ENCODE measurements at regions not wholly inside any gene's neighbourhood (a gene's known extent, or its start where the extent isn't known, plus 50 kb on each side); places are given as distances from the start of the nearest gene placed in this dataset.

DNA sequence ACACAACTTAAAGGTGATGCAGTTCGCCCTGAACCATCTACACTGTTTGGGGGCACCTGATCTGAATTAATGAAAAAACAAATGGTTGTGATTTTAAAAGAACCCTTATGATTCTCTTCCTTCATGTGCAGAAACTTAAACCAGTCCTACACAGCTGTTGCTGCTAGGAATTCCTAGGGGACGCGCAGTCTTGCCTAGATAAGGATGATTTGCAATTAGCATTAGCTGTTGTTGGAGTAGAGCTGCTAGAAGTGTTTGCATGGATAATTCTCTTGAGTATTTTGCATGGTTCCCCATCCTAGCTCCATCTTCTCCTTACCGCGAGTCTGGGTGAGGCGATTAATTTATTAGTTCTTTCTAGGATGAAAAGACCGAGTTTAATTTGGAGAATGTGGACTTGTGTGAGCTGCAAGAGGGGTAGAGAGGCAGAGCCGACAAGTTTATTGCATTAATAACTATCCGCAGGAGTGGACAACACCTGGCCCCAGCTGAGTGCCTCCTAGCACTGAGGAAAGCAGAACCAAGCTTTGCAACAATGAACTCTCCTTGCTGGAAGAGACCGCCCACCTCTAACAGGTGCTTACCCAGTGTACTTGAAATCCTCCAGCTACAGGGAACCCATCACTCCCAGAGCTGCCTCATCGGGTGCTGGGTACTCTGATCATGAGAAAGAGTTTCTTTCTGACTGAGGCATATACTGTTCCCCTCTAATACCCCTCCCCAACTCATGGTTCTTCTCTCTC, 75.0 kb upstream of the WNT7A start:
- no peak for TF ChIP-seq PAX5 (IDR thresholded peaks at IDR 0.05; ENCODE audit: insufficient read depth, low read length, severe bottlenecking)
- no peak for TF ChIP-seq POU2F2 (IDR thresholded peaks at IDR 0.05; ENCODE audit: low read depth, low read length)
- no peak for TF ChIP-seq POLR2AphosphoS5 (IDR thresholded peaks at IDR 0.05; ENCODE audit: low read depth, low read length)
- TF ChIP-seq POLR2A (IDR thresholded peaks at IDR 0.05; ENCODE audit: low read depth, low read length): no peak
- no peak for TF ChIP-seq TAF1 (IDR thresholded peaks at IDR 0.05; ENCODE audit: low read depth, low read length)
